ENCODE measurements at regions not wholly inside any gene's neighbourhood (a gene's known extent, or its start where the extent isn't known, plus 50 kb on each side); places are given as distances from the start of the nearest gene placed in this dataset.

DNA sequence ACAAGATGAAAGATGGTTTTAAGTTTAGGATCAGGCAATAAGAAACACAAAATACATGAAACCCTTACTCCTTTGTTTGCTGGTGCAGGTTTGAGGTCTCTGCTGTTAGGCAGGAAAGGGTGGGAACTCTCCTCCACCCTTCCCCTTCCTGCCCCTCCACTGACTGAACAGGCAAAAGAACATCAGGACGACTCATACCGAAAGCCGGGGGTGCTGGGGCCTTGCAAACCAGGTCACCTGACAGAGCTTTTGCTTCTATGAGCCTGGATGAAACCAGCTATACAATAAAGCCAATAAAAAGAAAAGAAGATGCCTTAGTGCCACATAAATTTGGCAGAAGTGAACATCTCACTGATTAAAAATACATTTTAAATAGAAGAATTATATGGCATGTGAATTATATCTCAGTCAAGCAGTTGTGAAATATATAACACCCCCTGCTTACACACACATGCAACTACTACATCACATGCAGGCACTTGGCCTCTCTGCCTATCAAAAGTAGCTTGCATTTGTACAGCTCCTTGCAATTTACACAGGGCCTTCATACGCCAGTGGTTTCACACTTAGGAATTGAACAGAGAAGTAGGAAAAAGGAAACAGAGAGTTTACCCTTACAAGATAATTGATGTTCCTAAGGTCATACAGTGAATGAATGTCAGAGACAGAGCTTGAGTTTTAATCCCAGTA is 215.1 kb upstream of the TRIB2 start:
- DNase-seq (ENCODE audit: low spot score), result peak; percentile 81
- intact Hi-C loops (cut with DNase I), result no loop called here

DNA sequence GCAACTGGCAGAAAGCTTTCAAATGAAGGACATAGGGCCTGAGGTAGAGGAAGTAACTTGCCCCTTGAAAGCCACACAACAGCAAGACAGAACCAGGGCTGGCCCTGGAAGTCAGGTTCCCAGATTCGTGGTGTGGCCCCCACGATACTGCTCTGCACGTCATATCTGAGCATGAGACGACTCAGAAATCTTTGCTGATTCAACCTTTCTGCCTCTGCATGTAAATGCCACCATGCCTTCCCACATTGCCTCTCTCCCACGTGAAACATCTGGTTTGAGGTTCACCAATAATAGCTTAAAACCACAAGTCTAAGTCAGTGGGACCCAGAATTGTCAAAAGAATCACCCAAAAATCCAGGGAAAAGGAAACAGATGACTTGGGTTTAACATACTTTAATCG is 214.0 kb upstream of the TRIB2 start:
- no peak for DNase-seq (ENCODE audit: low spot score)
- intact Hi-C loops (cut with DNase I), result no loop called here

GRCh38 chr2:12504443-12504842 is 212.3 kb upstream of the TRIB2 start:
- intact Hi-C loops (cut with DNase I), result no loop called here
- no peak for DNase-seq (ENCODE audit: low spot score)

GRCh38 chr2:12506846-12507245 is 209.9 kb upstream of the TRIB2 start:
- DNase-seq (ENCODE audit: low spot score), result no peak
- intact Hi-C loops (cut with DNase I), result no loop called here

GRCh38 chr2:12507295-12507694 is 209.4 kb upstream of the TRIB2 start:
- no peak for DNase-seq (ENCODE audit: low spot score)
- intact Hi-C loops (cut with DNase I), result no loop called here

GRCh38 chr2:12510070-12510469 is 206.7 kb upstream of the TRIB2 start:
- intact Hi-C loops (cut with DNase I), result no loop called here
- no peak for DNase-seq (ENCODE audit: low spot score)

DNA sequence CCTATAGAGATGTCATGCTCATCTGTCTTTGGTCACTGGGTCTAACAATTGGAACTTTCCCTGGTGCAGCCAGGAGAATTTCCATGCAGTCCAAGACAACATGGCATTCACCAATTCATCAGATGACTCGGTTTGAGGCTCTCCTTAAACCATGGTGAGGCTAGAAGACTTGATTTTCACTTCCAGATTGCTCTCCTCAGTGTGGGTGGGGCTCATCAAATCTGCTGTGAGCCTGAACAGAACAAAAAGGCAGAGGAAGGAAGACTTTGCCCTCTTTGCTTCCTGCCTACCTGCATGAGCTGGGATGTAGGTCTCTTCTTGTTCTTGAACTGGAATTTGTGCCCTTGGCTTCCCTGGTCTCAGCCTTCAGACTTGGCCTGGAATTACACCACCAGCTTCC is 203.4 kb upstream of the TRIB2 start:
- DNase-seq (ENCODE audit: low spot score), result no peak
- intact Hi-C loops (cut with DNase I), result no loop called here

- no peak for DNase-seq (ENCODE audit: low spot score)
- intact Hi-C loops (cut with DNase I), result no loop called here
These were observed 202.6 kb upstream of the TRIB2 start for GRCh38 chr2:12514168-12514567.

- intact Hi-C loops (cut with DNase I), result no loop called here
These were observed 201.9 kb upstream of the TRIB2 start for GRCh38 chr2:12514631-12515437.

DNA sequence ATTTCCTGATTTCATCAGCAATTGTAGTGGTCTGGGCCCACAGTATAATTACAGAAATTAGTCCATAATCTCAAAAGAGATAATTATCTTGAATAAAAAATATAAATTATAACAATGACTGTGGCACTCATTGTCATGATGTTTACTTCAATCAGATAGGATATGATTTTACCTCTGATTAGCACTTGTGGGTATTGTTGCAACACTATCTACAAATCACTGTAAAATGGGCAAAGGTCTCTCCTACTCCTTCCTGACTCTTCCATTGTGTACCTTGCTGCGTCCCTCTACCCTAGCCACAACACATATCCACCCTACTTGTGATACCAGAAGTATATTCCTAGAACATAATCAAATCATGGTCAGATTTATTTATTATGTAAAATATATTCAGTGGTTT is 200.9 kb upstream of the TRIB2 start:
- intact Hi-C loops (cut with DNase I), result no loop called here
- no peak for DNase-seq (ENCODE audit: low spot score)

More at GRCh38 chr2:12514631-12515437, 201.9 kb upstream of the TRIB2 start:
- no peak for DNase-seq (ENCODE audit: low spot score)

- intact Hi-C loops (cut with DNase I), result loop anchor here (5.0 kb wide), 1 partner anchor 216 kb away; no protein-coding TSS in a partner anchor
- DNase-seq (ENCODE audit: low spot score), result no peak
These were observed 183.3 kb upstream of the TRIB2 start for GRCh38 chr2:12533337-12534005.

DNA sequence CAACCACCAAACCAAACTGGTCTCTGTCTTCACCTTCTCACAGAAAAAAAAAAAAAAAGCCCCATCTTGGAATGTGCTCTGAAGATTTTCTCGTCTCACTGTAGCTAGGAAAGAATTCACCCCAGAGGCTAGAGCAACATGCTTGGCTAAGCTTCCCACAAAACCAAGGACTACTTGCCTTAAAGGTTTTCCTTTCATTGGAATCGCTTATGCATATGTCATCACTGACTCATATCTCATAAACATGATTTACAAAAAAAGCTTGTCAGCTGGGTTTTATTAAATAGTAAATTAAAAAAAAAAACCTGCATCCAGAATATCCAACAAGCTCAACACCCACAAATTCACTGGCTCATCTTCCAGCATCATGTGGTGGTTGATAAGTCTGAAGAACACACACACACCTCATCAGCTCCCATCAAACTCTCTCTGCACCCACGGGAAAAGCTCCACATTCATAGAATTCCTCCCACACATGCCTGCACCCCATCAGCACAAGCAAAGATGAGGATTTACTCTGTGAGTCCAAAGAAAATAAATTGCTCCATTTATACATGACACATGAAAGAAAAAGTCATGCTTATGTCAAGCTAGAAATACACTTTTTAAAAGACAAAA is 182.0 kb upstream of the TRIB2 start:
- no peak for DNase-seq (ENCODE audit: low spot score)
- intact Hi-C loops (cut with DNase I), result loop anchor here (5.0 kb wide), 1 partner anchor 217 kb away; no protein-coding TSS in a partner anchor

- DNase-seq (ENCODE audit: low spot score), result no peak
- intact Hi-C loops (cut with DNase I), result no loop called here
These were observed 179.8 kb upstream of the TRIB2 start for GRCh38 chr2:12536976-12537375.

DNA sequence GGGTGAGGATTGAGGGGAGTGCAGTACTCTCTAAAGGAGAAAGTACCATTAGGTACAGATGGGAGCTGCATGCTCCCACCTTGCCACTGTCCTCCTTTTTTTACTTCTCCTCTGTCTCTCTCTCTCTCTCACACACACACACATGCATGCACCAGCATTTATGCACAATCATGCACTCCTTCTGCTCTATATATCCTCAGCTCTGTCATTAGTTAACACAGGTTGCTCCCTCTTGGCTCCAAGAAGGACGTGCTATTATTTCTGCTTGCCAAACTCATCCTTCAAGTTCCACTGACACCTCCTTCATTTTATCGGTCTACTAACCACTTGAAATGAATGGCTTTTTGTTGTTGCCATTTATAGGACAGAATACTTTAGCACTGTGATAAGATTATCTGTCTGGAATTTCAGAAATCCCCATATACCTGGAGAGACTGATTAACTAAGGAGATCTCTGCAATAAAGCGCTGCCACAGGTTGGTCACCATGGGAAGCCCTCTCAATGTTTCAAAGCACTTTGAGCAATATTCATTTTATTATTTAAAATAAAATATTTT is 178.5 kb upstream of the TRIB2 start:
- DNase-seq (ENCODE audit: low spot score), result no peak
- intact Hi-C loops (cut with DNase I), result no loop called here

- no peak for DNase-seq (ENCODE audit: low spot score)
- intact Hi-C loops (cut with DNase I), result no loop called here
These were observed 177.4 kb upstream of the TRIB2 start for GRCh38 chr2:12539336-12539735.

- intact Hi-C loops (cut with DNase I), result no loop called here
- no peak for DNase-seq (ENCODE audit: low spot score)
These were observed 176.8 kb upstream of the TRIB2 start for GRCh38 chr2:12539776-12540562.

GRCh38 chr2:12543076-12543977 is 173.4 kb upstream of the TRIB2 start:
- no peak for DNase-seq (ENCODE audit: low spot score)
- intact Hi-C loops (cut with DNase I), result no loop called here

- no peak for DNase-seq (ENCODE audit: low spot score)
- intact Hi-C loops (cut with DNase I), result no loop called here
These were observed 172.7 kb upstream of the TRIB2 start for GRCh38 chr2:12543978-12544558.
